GM23338 (cell line): ENCODE measurements at regions not wholly inside any gene's neighbourhood (a gene's known extent, or its start where the extent isn't known, plus 50 kb on each side); places are given as distances from the start of the nearest gene placed in this dataset.

ENCODE experiments used
- CTCF ChIP-seq, 2 experiments: fragments of 200-600 bp in 1 of 2; sonication (generic) in 1 of 2; conservative IDR thresholded peaks; 2 replicates each; pipeline versions ENCODE4 v1.5.1 to v1.6.1; 2016 to 2017; ENCODE audit warnings: antibody characterized with exemption in 2 of 2, low read depth in 2 of 2, mild to moderate bottlenecking in 2 of 2, moderate library complexity in 1 of 2
- EZH2phosphoT487 ChIP-seq: fragments of 200-600 bp; sonication (generic); IDR thresholded peaks from one replicate; pipeline ENCODE4 v1.8.1; 2018; ENCODE audit warnings: antibody characterized with exemption; ENCODE audit not compliant: unreplicated experiment
- POLR2AphosphoS5 ChIP-seq: IDR thresholded peaks from 2 replicates; pipeline ENCODE4 v1.6.1; 2016; ENCODE audit warnings: antibody characterized with exemption, low read depth
- STAT1 ChIP-seq: IDR thresholded peaks from one replicate; pipeline ENCODE4 v1.6.1; 2016; ENCODE audit warnings: antibody characterized with exemption; ENCODE audit not compliant: unreplicated experiment

GRCh38 chr10:33507662-33508425, 173.4 kb upstream of the NRP1 start:
- TF ChIP-seq EZH2phosphoT487 (no peak), CTCF (conservative IDR thresholded peaks at IDR 0.05; ENCODE audit: low read depth in 2 of 2) (no peak), POLR2AphosphoS5 (no peak), STAT1 (no peak)
